NCI-H2081 treated with DMSO at 0.1 percent for 48 hours (cell line): ENCODE measurements at regions not wholly inside any gene's neighbourhood (a gene's known extent, or its start where the extent isn't known, plus 50 kb on each side); places are given as distances from the start of the nearest gene placed in this dataset.
"Not testable (repeated sequence)": the region's sequence is repeated elsewhere in the genome, so short reads cannot be mapped to it uniquely, and the experiment has no call there.

Source experiments
- DNase-seq: peaks from one replicate; lab custom pipeline; 2025; lab: John Stamatoyannopoulos, UW

GRCh38 chr1:56267611-56268010, 311.8 kb downstream of the PLPP3 start:
- no peak for DNase-seq

DNA sequence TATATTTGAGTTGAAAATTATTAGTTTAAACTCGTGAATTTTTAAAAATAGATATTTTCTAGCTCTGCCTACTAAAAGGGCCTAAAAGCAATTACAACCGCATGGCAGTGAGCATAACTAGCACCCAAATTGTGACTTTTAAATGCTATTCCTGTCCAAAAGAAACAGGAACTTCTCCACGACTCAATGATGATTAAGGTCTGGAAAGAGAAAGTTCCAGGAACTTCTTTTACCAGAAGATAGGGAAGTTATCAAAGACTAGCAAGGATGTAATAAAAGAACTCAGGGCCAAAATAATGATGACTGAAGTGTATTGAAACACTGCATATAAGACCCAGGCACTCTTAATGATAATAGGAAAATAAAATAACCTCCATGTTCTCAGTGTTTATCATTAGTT, 313.0 kb downstream of the PLPP3 start:
- no peak for DNase-seq

DNA sequence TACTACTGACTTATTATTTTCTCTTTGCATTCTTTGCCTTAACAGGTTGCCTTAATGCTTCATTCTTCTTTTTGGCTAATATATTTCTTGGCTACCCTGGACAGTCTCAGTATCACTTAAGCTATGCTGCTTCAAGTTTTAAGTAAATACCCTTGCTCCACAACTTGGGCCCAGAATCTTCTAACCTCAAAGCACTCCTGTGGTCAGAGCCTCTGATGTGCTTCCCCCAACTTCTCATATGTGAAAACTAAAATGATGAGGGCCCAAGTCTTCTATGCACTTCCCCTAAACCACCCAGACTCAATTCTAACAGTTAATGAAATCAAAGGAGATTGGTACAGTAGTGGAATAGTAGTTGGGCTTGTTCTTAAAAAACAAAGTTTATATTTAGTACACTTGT, 314.1 kb downstream of the PLPP3 start:
- DNase-seq, result no peak

GRCh38 chr1:56263908-56264307, 315.5 kb downstream of the PLPP3 start:
- no peak for DNase-seq

DNA sequence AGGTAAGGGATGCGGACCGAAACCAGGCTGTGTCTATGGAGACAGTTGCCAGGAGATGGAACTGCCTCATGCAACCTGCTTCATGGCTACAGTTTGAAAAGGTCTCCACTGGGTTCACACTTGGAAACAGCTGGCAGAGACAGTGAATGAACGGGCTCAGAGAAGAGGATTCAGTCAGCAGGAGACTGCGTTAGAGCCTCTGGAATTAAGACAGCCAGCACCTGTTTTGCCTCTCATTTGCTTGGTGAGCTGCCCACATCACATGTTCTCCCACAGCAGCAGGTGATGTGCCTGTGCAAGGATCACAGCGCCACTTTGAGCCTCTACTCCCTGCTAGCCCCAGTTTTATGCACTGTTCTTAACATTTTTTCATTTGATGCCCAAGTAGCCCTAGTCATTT, 321.0 kb downstream of the PLPP3 start:
- DNase-seq, result no peak

- no peak for DNase-seq
Measured at GRCh38 chr1:56257726-56258125, 321.6 kb downstream of the PLPP3 start.

GRCh38 chr1:56256153-56257000, 323.0 kb downstream of the PLPP3 start:
- DNase-seq, result no peak

DNA sequence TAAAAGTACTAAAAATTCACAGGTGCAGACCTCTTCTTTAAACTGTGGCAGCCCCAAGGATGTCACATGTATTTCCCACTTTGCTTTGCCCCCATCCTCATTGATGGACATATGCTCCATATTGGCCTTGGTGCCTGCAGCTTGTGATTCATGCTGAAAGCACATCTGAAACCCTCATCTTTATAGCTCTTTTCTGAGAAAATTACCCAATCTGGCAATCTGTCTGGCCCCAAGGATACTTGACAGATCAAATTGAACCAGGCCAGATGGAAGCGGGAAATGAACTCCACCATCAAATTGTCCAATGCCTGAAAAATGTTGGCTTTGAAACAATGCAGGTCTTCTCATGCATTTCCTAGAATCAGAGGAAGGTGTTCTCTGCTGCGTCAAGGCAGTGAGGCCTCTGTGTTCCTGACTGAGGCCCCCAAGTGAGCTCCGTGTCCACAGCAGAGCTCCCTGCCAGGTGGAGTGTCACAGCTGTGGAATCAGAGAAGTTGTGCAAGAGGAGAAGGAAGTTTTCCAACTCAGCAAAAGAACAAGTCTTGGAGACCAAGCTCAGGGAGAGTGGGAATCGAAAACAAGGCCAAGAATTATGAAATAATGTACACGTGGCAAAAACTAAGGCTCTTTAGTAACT, 323.7 kb downstream of the PLPP3 start:
- DNase-seq, result no peak

- DNase-seq, result no peak
Measured at GRCh38 chr1:56254130-56254529, 325.2 kb downstream of the PLPP3 start.

GRCh38 chr1:56250809-56251208, 328.6 kb downstream of the PLPP3 start:
- DNase-seq, result no peak

DNA sequence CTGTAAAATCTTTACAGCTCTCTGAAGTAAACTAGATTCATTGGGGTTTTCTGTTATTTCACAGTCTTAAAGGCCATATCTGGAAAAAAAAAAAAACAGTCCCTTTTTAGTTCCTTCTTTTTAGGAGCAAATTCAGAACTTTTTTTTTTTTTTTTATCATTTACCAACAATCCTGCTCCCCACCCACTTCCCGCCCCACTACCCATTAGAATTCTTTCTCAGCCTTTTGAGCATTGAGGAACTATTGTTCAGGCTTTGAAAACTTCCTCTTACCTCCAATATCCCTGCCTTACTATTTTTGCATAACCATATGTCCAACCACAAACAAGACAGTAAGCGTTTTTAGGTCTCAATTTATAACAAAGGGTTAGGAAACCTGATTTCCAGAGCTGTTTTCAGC, 330.1 kb downstream of the PLPP3 start:
- DNase-seq, result no peak

GRCh38 chr1:56248138-56248537, 331.2 kb downstream of the PLPP3 start:
- no peak for DNase-seq

GRCh38 chr1:56246726-56247125, 332.6 kb downstream of the PLPP3 start:
- not testable (repeated sequence) for DNase-seq

GRCh38 chr1:56240400-56240799, 339.0 kb downstream of the PLPP3 start:
- DNase-seq, result no peak

- no peak for DNase-seq
Measured at GRCh38 chr1:56237491-56238064, 341.8 kb downstream of the PLPP3 start.

DNA sequence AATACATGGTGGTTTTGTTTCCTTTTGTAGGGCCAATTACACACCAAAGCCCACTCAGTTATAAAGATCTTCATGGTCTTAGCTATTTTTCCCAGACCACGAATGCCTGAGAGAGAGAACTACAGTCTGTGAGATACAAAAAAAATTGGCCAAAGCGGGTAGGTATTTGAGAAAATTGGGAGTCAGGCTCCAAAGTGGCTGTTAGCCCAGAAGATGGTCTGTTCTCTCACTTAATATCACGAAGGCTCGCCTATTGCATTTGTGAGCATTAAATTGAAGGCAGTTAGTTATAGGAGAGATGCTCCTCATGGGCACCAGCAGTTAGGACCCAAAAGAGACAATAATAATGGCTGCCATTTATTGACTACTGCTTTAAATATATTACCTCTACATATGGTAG, 342.7 kb downstream of the PLPP3 start:
- DNase-seq, result no peak

- DNase-seq, result no peak
Measured at GRCh38 chr1:56235909-56236510, 343.4 kb downstream of the PLPP3 start.

DNA sequence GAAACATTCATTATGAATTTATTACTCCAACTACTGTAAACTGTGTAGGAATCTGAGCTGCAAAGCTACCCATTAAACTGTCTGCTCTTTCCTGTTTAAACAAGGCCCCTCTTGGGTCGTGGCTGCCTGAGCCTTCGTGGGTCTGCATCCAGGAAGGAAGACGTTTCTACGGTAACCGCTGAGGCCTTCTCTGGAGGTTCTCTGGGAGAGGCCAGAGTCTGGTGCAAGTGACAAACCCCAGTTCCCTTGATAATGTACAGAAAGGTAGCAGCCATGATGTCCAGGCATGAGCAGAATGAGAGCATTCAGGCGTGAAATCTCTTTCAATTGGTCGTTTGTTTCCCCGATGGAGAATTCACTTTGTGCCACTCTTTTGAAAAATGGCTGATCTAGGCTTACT, 350.2 kb downstream of the PLPP3 start:
- no peak for DNase-seq

GRCh38 chr1:56227886-56228285, 351.5 kb downstream of the PLPP3 start:
- no peak for DNase-seq

- DNase-seq, result no peak
Measured at GRCh38 chr1:56227401-56227800, 352.0 kb downstream of the PLPP3 start.

DNA sequence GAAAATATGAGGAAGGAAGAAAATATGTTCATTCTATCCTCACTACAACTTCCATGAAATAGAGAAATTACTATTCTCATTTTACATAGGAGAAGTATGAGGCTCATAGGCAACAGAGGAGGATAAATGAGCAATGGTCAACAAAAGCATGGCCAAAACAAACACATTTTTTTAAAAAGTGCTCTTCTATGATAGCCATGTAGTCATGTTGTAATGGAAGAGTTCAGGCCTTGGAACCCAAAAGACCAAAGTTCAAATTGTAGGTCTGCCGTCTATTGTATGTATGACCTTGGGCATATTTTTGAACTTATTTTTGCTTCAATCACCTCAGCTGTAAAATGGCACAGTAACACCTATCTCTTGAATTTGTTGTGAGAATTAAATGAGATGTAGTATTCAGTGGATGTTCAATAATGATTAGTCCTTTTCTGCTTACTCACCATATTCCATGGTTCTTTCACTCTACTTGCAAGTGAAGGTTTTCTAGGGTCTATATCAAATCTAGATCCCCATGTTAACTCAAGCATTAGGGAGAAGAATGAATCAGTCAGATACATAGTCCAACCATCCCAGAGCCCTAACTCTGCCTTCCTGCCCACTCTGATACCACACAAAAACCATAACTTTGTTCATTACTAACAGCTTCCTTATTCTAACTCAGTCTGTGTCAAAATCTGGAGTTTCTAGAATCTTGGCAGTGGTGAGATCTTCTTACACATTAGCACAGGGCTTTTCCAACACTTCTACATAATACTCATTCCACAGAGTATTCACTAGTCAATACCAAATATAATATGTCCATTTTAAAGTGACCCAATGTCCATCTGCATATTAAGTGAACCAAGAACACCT, 353.2 kb downstream of the PLPP3 start:
- no peak for DNase-seq

DNA sequence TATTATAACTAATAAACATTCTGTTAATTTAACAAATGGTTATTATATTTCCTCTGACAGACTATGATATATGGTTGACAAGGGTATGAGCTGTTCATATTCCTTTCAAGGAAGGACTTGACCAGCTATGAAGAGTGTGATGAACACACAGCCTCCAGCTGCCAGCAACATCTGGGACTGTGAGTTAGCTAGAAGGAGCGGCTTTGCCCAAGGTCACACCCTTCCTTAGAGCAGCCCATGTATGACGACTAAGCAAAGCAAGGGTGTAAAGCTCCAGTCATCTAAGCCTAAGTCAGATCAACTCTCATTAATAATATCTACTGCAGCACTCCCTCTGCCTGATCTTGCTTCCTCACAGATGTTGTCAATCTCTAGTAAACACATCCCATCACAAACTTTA, 355.4 kb downstream of the PLPP3 start:
- DNase-seq, result no peak
